Astrocyte (in vitro differentiated cells and primary cell): ENCODE measurements at regions not wholly inside any gene's neighbourhood (a gene's known extent, or its start where the extent isn't known, plus 50 kb on each side); places are given as distances from the start of the nearest gene placed in this dataset.

ENCODE experiments used
- EZH2 ChIP-seq: IDR thresholded peaks from 2 replicates; pipeline ENCODE4 v1.6.1; 2012; ENCODE audit warnings: mild to moderate bottlenecking, low read length, inconsistent platforms; ENCODE audit not compliant: insufficient read depth
- TF ChIP-seq, protein P1 (sequence below): IDR thresholded peaks from 2 replicates; pipeline ENCODE4 v1.5.1; 2011; ENCODE audit warnings: low read depth, mild to moderate bottlenecking, inconsistent platforms, low read length, moderate library complexity; ENCODE audit not compliant: insufficient read depth

DNA sequence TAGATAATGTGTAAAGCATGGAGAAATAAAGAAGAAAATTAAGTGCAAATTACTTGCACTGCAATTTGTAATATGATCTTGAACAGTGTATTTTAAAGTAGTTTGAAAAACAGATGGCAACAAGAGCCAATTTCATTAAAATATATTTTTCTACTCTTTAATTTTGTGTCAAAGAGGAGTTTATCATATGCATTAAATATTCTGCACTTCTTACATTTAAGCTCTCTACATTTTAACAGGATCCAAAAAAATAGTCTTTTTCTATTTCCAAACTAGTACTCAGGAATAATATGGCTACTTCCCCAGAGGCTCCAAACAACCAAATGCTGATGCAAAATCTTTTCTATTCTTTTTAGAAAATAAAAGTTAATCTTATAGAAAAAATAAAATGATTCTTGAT is 1221.5 kb downstream of the FSCB start:
- TF ChIP-seq, protein P1, sequence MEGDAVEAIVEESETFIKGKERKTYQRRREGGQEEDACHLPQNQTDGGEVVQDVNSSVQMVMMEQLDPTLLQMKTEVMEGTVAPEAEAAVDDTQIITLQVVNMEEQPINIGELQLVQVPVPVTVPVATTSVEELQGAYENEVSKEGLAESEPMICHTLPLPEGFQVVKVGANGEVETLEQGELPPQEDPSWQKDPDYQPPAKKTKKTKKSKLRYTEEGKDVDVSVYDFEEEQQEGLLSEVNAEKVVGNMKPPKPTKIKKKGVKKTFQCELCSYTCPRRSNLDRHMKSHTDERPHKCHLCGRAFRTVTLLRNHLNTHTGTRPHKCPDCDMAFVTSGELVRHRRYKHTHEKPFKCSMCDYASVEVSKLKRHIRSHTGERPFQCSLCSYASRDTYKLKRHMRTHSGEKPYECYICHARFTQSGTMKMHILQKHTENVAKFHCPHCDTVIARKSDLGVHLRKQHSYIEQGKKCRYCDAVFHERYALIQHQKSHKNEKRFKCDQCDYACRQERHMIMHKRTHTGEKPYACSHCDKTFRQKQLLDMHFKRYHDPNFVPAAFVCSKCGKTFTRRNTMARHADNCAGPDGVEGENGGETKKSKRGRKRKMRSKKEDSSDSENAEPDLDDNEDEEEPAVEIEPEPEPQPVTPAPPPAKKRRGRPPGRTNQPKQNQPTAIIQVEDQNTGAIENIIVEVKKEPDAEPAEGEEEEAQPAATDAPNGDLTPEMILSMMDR, result no peak
- TF ChIP-seq EZH2, result no peak
